HG03139 (cell line): ENCODE measurements at regions not wholly inside any gene's neighbourhood (a gene's known extent, or its start where the extent isn't known, plus 50 kb on each side); places are given as distances from the start of the nearest gene placed in this dataset.
"Not testable (repeated sequence)": the region's sequence is repeated elsewhere in the genome, so short reads cannot be mapped to it uniquely, and the experiment has no call there.

Source experiments
- ATAC-seq: cut with Tn5 transposase; IDR thresholded peaks from one replicate; pipeline ENCODE4 v1.9.1; 2021; ENCODE audit not compliant: unreplicated experiment

DNA sequence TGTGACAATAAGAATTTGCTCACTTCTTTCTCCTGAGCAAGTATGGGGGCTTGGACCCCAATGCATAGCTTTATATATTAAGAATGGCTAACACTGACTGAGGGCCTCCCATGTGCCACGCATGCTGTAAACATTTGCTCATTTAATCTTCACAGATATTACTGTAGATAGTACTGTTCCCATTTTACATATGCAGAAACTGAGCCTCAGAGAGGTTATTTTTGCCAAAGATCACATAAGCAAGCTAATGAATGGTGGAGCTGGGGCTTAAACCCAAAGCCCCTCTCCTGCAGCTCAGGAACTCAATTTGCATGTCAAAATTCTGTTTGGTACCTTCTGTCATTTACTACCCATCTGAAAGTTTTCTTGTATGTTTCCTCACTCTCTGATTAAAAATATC is 163.5 kb upstream of the NFIA start:
- no peak for ATAC-seq

DNA sequence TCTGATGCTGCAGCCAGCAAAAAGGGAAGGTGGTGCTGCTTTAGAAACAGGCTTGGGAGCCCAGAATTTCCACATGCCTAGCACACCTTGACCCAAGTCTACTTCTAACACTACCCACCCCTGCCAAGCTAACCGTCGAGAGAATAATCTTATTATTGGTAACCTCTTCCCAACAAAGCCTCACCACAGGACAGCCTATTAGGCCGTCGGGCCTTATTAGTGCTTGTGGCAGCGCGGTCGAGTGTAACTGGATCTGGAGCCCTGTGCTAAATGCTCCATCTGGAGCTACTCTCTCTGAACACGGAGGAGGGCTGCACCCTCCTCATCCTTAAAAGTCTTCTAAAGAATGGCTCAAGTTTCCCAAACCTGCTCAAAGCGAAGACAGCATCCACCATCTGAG is 165.5 kb upstream of the NFIA start:
- no peak for ATAC-seq

DNA sequence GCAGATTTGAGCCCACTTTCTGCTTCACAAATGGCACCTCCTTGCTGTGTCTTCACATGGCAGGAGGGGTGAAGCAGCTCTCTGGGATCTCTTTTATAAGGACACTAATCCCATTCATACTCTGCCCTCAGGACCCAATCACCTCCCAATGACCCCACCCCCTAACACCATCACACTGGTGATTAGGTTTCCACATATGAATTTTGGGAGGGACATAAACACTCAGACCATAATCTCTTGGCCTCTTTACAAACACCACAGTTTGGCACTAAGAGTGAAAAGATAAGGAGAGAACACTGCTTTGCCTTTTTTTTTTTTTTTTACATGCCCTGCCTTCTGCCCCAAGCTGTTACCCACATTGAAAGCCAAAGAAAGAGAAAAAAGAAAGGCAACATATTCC is 166.2 kb upstream of the NFIA start:
- no peak for ATAC-seq

DNA sequence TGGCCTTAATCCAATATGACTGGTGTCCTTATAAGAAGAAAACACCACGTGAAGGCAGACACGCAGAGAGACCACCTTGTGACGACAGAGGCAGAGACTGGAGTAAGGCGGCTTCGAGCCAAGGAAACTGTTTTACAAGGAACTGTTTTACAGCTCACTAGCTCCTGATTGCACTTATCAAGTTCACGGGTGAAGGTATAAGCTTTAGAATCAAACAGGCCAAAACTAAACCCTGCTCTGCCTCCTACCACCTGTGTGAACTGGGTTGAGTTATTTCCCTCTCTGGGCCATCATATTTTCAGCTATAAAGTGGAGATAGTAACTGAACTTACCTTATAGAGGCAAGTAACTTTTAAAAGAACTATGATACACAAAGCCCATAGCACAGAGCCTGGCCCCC is 166.9 kb upstream of the NFIA start:
- ATAC-seq = no peak

DNA sequence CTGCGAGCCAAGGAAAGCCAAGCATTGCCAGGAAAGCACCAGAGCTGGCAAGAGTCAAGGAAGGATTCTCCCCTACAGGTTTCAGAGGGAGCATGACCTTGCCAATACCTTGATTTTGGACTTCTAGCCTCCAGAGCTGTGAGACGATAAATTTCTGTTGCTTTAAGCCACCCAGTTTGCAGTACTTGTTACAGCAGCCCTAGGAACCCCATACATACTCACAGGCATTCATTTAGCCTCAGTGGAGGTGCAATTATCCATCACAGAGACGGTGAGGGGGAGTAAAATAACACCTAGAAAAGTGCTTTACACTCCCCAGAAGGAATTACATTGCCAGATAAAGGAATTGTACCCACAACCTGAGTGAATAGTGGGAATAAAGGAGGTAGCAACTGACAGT is 167.4 kb upstream of the NFIA start:
- no peak for ATAC-seq

DNA sequence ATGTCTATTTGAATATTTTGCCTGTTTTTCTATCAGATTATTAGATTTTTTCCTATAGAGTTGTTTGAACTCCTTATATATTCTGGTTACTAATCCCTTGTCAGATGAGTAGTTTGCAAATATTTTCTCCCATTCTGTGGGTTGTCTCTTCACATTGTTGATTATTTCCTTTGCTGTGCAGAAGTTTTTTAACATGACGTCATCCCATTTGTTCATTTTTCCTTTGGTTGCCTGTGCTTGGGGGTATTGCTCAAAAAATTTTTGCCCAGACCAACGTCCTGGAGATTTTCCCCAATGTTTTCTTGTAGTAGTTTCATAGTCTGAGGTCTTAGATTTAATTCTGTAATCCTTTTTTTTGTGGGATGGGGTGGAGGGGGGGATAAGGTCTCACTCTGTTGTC is 168.7 kb upstream of the NFIA start:
- ATAC-seq = not testable (repeated sequence)

DNA sequence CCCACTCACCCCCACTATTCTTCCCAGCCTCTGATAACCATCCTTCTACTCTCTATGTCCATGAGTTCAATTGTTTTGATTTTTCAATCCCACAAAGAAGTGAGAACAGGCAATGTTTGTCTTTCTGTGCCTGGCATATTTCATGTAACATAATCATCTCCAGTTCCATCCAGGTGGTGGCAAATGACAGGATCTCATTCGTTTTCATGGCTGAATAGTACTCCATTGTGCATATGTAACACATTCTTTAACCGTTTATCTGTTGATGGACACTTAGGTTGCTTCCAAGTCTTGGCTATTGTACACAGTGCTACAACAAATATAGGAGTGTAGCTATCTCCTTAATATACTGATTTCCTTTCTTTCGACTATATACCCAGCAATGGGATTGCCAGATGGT is 169.3 kb upstream of the NFIA start:
- ATAC-seq = no peak

DNA sequence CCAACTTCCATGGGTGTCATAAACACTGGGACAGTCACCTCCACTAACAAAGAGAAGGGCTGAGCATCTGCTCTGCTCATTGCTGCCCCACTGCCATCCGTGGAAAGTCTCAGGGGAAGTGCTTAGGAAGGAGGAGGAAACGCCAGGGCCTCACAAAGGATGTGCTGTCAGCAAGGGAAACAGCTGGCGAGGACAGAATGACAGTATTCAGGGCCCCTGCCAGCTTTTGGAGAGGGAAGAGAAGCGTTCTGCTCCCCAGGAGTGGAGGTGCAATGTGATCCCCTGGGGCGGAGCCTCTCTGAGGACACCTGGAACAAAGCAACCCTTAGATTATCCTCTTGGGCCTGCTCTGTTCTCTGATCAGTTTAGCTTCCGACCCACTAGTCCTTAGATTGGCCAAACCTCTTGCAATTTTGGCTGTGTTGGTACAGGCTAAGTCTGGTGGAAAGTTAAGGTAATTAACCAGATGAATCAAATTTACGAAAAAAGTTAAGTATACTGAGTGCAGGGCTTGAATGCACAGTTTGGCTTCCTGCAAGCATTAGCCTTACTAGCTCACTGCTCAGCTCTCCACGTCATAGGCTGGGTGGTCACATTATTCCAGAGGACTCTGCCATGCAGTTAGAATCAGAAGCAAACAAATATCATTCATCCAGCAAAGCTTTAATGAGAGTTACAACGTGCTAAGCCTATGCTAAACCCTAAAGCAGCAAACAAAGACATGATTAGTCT is 170.2 kb upstream of the NFIA start:
- no peak for ATAC-seq

DNA sequence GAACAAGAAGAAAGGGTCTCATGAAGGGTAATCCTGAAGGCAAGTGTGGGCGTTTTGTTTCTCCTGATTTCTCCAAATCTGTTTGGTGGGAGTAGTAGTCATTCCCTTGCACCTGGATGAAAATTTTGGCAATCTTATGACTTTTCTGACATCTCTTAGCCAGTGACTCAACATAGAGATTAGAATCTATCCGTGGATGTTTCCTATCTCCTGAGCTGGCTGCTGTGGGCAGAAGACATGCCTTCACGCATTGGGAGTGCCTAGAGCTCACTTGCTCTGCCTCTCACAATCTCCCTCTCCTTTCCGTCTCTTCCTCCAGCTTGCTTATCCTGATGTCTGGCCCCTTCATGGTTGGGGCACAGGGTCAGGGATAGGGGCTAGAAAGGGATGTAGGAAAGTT is 174.2 kb upstream of the NFIA start:
- no peak for ATAC-seq

DNA sequence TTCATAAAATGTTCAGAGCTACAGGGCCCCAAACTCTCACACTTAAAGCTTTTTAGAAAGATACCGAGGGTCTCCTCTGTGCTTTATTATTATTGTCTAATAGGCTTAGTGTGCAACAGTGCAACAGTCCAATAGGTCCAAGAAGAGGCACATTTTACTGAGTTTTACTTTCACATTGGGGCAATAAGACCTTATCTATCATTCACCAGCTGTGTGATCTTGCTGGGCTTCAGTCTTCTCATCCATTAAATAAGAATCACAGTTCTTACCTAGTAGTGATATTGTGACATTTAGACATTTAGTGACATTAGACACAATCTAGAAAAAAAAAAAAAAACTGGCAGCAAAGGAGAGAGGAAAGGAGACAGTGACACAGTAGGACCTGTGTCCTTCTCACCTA is 175.8 kb upstream of the NFIA start:
- ATAC-seq = no peak

DNA sequence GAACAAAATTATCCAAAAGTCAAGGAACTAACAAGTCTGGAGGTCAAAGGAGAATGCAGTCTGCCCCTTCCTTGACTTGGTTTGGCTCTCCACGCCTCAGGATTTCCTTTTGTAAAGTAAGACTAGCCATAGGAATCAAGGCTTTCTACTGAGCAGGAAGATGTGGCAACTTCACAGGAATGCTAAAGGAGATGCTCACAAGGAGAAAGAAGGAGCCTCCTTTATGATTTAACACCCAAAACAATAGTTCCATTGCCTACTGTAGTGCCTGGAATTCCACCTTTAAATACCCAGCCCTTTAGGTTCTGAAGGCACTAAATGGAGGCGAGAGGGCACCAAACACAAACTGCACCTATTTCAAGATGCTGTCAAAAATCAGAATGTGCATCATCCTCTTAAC is 176.3 kb upstream of the NFIA start:
- ATAC-seq = no peak

DNA sequence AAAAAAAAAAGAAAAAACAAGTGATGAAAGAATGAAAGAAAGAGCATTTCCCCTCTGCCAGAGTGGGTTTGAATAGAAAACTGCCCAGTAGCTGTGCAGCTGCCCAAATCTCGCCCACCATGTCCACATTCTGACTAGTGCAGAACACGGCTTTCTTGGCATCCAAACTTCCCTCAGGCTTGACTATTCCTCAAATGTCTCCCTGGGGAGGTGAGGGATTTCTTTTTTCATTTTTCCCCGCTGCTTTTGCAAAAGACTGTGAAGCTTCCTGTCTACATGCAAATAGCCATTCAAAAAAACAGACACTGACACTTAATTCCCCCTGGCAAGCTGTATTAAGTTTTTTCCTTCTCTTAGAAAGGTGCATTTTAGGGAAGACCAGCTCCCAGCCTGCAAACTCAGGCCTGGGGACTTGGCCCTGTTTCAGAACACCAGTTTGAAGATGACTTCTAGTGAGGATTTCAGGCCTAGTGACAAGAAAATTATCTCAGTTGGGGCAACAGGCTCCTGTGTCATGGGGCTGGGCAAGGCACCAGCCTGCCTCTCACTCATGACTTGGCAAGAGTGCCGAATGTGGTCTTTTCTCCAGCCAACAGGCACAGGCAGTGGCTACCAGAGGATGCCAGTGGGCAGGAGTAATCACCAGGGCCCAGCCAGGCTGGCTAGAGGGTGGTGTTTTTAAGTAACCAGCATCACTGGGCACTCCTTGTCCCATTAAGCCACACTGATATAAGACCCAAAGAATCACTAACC is 178.1 kb upstream of the NFIA start:
- ATAC-seq = no peak

DNA sequence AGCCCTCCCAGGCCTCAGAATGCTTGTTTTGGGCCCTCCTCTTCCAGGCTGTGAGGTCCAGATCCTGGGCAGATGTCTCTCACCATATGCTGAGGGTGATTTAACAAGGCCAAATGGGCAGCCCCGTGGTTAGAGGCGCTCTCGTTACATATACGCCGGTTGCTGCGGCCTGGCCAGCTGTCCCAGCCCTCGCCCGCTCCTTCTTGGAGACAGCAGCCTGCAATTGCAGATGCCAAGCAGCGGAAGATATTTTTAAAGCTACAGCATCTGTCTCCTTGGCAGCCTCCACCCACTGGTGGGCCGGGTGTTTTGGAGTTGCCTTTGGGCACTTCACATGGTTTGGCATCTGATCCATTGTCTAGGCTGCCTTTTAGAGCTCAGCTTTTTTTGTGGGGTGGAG is 178.8 kb upstream of the NFIA start:
- ATAC-seq = no peak

DNA sequence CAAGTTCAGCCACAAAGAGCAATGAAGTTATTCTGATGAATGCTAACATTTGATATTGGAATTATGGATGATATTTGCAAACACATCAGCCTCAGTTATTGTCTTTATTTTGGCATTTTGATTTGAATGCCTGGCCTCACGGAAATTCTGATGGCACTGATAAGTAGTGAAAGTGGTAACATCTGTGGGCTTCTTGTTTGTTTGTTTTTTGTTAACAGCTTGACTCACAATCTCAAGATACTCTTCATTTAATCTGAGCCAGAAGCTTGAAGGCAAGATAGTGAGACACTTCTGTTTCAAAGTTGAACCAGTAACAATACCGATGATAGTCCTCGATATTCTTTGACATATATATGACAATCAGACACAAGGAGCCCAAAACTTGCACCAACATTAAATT is 182.9 kb upstream of the NFIA start:
- ATAC-seq = no peak

DNA sequence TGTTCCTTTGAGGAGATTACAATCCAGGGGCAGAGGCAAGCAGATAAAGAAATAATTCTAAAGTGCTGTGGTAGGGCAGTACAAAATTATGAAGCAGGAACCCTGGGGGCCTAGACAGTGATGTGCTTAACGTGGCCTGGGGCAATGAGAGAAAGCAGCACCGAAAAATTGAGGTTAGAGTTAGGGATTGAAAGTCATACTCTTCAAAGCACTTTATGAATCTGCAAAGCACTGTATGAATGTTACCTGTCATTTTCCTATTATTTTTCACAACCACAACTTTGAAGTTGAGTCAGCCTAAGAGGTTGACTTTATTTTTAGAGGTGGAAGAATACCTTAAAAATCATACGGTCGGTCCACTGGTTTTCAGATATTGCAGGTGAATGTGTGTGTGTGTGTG is 183.4 kb upstream of the NFIA start:
- no peak for ATAC-seq

DNA sequence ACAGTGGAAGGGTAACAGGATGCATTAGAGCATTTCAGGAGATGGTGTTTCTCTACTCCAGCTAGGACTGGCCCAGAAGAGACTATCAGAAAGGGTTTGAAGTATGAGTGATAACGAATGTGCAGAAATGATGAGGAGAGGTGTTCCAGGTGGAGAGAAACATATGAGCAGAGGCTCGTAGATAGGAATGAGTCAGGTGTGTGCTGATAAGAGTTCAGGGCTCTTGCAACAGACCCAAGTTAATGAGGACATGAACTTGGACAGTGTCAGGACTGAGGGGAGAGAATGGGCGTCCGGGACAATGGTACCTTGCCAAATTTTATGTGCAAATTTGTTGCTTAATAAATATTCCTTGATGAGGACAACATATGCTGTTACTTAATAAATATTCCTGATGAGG is 183.9 kb upstream of the NFIA start:
- ATAC-seq = no peak

DNA sequence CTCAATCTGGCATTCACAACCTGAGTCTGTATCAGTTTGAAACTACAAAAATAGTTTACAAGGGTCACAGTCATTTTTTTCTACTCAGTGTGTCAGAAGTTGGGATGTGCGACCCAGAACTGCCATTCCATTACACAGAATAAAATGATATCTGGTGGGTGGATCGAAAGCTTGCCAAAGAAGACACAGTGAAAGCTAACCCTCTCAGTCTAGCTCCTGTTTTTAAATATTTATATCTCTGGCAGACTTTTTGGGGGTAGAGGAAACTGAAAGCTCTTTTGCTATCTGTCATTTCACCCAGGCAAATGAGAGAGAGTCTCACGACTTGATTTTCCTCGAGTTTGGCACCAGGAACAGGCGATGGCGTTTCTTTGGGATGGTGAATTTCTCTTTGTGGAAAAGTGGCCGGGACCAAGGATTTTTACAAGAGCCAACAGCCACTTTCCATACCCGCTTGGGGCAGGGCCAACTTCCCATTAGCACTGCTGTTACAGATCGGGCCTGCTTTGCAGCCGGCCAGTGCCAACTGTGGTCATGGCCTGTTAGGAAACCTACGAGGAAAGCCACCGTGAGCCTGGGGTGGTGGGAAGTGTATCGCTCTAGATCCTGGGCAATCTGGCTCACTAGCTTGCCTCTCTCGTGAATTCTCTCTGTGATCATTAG is 185.5 kb upstream of the NFIA start:
- no peak for ATAC-seq

DNA sequence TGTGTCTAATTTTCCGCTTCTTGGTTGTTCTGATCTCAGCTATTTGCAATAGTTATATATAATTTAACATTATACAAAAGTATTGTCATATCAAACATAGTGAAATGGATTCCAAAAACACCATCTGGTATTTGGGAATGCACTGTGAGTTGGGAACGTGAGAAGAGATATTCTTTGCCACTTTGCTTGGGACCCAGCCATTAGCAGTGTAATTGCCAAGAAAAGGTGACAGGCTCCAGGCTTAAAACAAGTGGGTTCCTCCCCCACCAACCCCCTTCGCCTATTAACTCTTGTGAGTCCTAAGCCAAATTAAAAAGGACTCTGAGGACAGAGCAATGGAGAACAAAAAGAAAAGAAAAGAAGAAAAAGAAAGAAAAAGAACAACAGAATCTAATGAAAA is 186.7 kb upstream of the NFIA start:
- no peak for ATAC-seq

DNA sequence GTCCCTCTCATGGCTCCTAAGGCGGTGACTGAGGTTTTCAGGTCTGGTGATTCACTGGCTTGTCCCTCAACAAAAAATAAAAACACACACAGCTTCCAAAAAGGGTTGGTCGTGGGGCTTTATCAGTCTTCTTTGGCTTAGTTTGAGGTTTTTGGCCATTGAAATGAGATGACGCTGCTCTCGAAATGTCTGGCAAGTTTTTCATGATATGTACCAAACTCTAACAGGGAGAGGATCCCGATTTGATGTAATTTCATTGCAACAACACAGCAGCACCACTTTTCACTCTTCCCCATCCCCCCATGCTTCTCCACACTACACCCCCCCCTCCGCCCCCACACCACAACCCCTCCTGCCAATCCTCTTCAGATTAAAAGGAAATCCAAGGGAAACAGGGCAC is 187.1 kb upstream of the NFIA start:
- ATAC-seq = no peak

DNA sequence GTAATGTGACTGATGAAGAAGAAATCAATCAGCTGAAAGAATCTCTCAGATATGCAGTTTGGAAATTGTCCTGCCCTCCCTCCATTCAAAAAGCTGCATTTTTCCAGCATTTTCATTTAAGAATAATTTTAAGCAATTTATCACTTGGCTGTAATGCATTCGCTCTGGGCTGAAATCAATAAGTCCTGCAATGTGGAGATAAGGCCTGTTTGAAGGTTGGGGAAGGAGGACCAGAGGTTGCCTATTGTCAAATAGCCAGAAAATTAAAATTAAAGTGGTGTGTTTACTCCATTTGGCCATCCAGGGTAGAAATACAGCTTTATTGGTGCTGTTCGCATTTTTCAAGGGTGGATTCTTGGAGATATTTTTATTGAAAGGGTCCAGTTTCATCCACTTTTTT is 187.6 kb upstream of the NFIA start:
- no peak for ATAC-seq

DNA sequence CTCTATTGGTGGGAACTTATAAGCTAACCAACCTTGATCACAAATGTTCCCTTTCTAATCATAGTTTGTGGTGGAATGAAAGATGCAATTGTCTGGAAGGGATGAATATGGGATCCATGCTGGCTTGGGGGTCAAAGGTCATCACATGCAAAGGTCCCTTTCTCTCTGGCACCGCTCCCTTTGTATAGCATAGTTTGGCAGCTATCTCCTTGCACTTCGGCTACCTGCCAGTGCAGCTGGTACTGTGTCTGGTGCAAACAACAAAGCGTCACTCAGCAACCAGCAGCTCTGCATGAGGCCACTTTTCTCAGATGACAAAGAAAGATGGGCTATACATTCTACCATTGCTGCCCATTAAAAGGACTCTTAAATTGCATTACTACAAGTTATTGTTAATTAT is 188.2 kb upstream of the NFIA start:
- no peak for ATAC-seq
